Spinal cord (tissue), 9 donors: ENCODE measurements at regions not wholly inside any gene's neighbourhood (a gene's known extent, or its start where the extent isn't known, plus 50 kb on each side); places are given as distances from the start of the nearest gene placed in this dataset.

Source experiments
- DNase-seq, 6 donors: peaks; one replicate each; pipeline versions ENCODE4 v3.0.0 to v3.0.0-alpha.2; 2013 to 2015; ENCODE audit warnings: low spot score in 6 of 6, low read depth in 4 of 6
- H3K27ac ChIP-seq: one replicate; pipeline ENCODE4 v1.5.1; 2013; ENCODE audit warnings: low read depth, low read length, control low read depth
- H3K27me3 ChIP-seq: one replicate; pipeline ENCODE4 v1.6.1; 2013; ENCODE audit warnings: low read length; ENCODE audit not compliant: control insufficient read depth, insufficient read depth
- H3K36me3 ChIP-seq: one replicate; pipeline ENCODE4 v1.6.1; 2013; ENCODE audit warnings: low read length; ENCODE audit not compliant: control insufficient read depth, insufficient read depth
- H3K4me1 ChIP-seq: one replicate; pipeline ENCODE4 v1.6.1; 2013; ENCODE audit warnings: low read length; ENCODE audit not compliant: control insufficient read depth, insufficient read depth
- H3K4me3 ChIP-seq: one replicate; pipeline ENCODE4 v1.5.1; 2013; ENCODE audit warnings: low read depth, low read length, control low read depth
- H3K9me3 ChIP-seq: one replicate; pipeline ENCODE4 v1.6.1; 2013; ENCODE audit warnings: low read length; ENCODE audit not compliant: control insufficient read depth, insufficient read depth
- WGBS: methylation state at CpG from one replicate; pipeline ENCODE4 v1.1.5; 2013; ENCODE audit warnings: missing lambda C conversion rate; ENCODE audit not compliant: insufficient coverage; 5-methylcytosine and 5-hydroxymethylcytosine counted together
- donor health status: healthy.

GRCh38 chr17:6348891-6349290 is 86.0 kb downstream of the AIPL1 start:
- 61% methylated on average over 6 of the region's 9 CpGs for WGBS

GRCh38 chr17:6347776-6348175 is 87.1 kb downstream of the AIPL1 start:
- 91% methylated on average over 4 of the region's 4 CpGs for WGBS
- Histone ChIP-seq H3K27ac (no peak overlapping the region), H3K4me3 (no peak overlapping the region), H3K36me3 (no peaks in the 10 kb centered on the region), H3K27me3 (no peaks in the 10 kb centered on the region), H3K4me1 (peaks cover 6% of the 10 kb centered on the region), H3K9me3 (no peaks in the 10 kb centered on the region)
- no peak for DNase-seq

More at GRCh38 chr17:6348891-6349290, 86.0 kb downstream of the AIPL1 start:
- no peak for DNase-seq
- Histone ChIP-seq H3K4me3 (no peak overlapping the region), H3K4me1 (peaks cover 6% of the 10 kb centered on the region), H3K27ac (no peak overlapping the region), H3K36me3 (no peaks in the 10 kb centered on the region), H3K27me3 (no peaks in the 10 kb centered on the region), H3K9me3 (no peaks in the 10 kb centered on the region)

GRCh38 chr17:6346986-6347385 is 87.9 kb downstream of the AIPL1 start:
- H3K27ac ChIP-seq, result no peak overlapping the region
- no peak for DNase-seq

GRCh38 chr17:6346156-6346786 is 88.7 kb downstream of the AIPL1 start:
- Histone ChIP-seq H3K36me3 (no peaks in the 10 kb centered on the region), H3K9me3 (no peaks in the 10 kb centered on the region), H3K27ac (no peak overlapping the region), H3K4me1 (peaks cover 6% of the 10 kb centered on the region), H3K27me3 (no peaks in the 10 kb centered on the region), H3K4me3 (no peak overlapping the region)
- 41% methylated on average over 6 of the region's 6 CpGs for WGBS
- DNase-seq, result peak in 2 of 6 donors; percentile 36 to 39

More at GRCh38 chr17:6346986-6347385, 87.9 kb downstream of the AIPL1 start:
- Histone ChIP-seq H3K4me1 (peaks cover 6% of the 10 kb centered on the region), H3K4me3 (no peak overlapping the region), H3K27me3 (no peaks in the 10 kb centered on the region), H3K9me3 (no peaks in the 10 kb centered on the region), H3K36me3 (no peaks in the 10 kb centered on the region)
- WGBS, result 100% methylated on average over 2 of the region's 2 CpGs

- Histone ChIP-seq H3K9me3 (no peaks in the 10 kb centered on the region), H3K27ac (no peak overlapping the region), H3K36me3 (no peaks in the 10 kb centered on the region), H3K4me3 (no peak overlapping the region), H3K4me1 (peaks cover 6% of the 10 kb centered on the region), H3K27me3 (no peaks in the 10 kb centered on the region)
- DNase-seq, result no peak
- 100% methylated on average over 2 of the region's 3 CpGs for WGBS
Observed at GRCh38 chr17:6343736-6344135, 91.2 kb downstream of the AIPL1 start.

- DNase-seq, result no peak
- Histone ChIP-seq H3K27ac (no peak overlapping the region), H3K9me3 (no peaks in the 10 kb centered on the region), H3K4me1 (peaks cover 6% of the 10 kb centered on the region), H3K27me3 (no peaks in the 10 kb centered on the region), H3K36me3 (no peaks in the 10 kb centered on the region), H3K4me3 (no peak overlapping the region)
- 100% methylated on average over 4 of the region's 5 CpGs for WGBS
Observed at GRCh38 chr17:6343191-6343590, 91.7 kb downstream of the AIPL1 start.

GRCh38 chr17:6340708-6341107 is 94.2 kb downstream of the AIPL1 start:
- Histone ChIP-seq H3K4me1 (no peaks in the 10 kb centered on the region), H3K36me3 (no peaks in the 10 kb centered on the region), H3K9me3 (no peaks in the 10 kb centered on the region), H3K27ac (no peak overlapping the region), H3K4me3 (no peak overlapping the region), H3K27me3 (no peaks in the 10 kb centered on the region)
- peak in 1 of 6 donors; percentile 27 for DNase-seq
- WGBS, result 63% methylated on average over 3 of the region's 7 CpGs

GRCh38 chr17:6334386-6334785 is 100.5 kb downstream of the AIPL1 start:
- Histone ChIP-seq H3K4me1 (no peaks in the 10 kb centered on the region), H3K4me3 (no peak overlapping the region), H3K9me3 (no peaks in the 10 kb centered on the region), H3K36me3 (no peaks in the 10 kb centered on the region), H3K27ac (no peak overlapping the region), H3K27me3 (no peaks in the 10 kb centered on the region)
- no peak for DNase-seq
- 63% methylated on average over 2 of the region's 5 CpGs for WGBS

GRCh38 chr17:6330936-6331335 is 104.0 kb downstream of the AIPL1 start:
- Histone ChIP-seq H3K27me3 (no peaks in the 10 kb centered on the region), H3K9me3 (no peaks in the 10 kb centered on the region)
- WGBS, result no CpG with 5 or more reads among the region's 2 CpGs

GRCh38 chr17:6328279-6328678 is 106.6 kb downstream of the AIPL1 start:
- WGBS, result 90% methylated on average over 1 of the region's 4 CpGs
- H3K27ac ChIP-seq, result no peak overlapping the region
- no peaks in the 10 kb centered on the region for H3K36me3 ChIP-seq
- H3K9me3 ChIP-seq, result no peaks in the 10 kb centered on the region
- H3K27me3 ChIP-seq, result no peaks in the 10 kb centered on the region
- no peak overlapping the region for H3K4me3 ChIP-seq
- peaks cover 5% of the 10 kb centered on the region for H3K4me1 ChIP-seq
- peak in 1 of 6 donors; percentile 64 for DNase-seq

More at GRCh38 chr17:6330936-6331335, 104.0 kb downstream of the AIPL1 start:
- H3K36me3 ChIP-seq, result no peaks in the 10 kb centered on the region
- no peak overlapping the region for H3K27ac ChIP-seq
- no peak overlapping the region for H3K4me3 ChIP-seq
- no peaks in the 10 kb centered on the region for H3K4me1 ChIP-seq
- DNase-seq, result no peak
